ENCODE measurements at regions not wholly inside any gene's neighbourhood (a gene's known extent, or its start where the extent isn't known, plus 50 kb on each side); places are given as distances from the start of the nearest gene placed in this dataset.

GRCh38 chr2:21276163-21276562 lies 152.4 kb downstream of the TDRD15 start:
- no peak for TF ChIP-seq POLR2AphosphoS5 (IDR thresholded peaks at IDR 0.05; ENCODE audit: low read depth, low read length)
- no peak for DNase-seq (ENCODE audit: insufficient read length, low spot score)
- FAIRE-seq, result no peak

- DNase-seq (ENCODE audit: insufficient read length, low spot score), result no peak
- no peak for FAIRE-seq
- no peak for TF ChIP-seq PAX5 (IDR thresholded peaks at IDR 0.05; ENCODE audit: insufficient read depth, low read length, severe bottlenecking)
- no peak for TF ChIP-seq TAF1 (IDR thresholded peaks at IDR 0.05; ENCODE audit: low read depth, low read length)
- no peak for TF ChIP-seq POLR2A (IDR thresholded peaks at IDR 0.05; ENCODE audit: low read depth, low read length)
- TF ChIP-seq SPI1 (IDR thresholded peaks at IDR 0.05; ENCODE audit: low read depth, low read length), result no peak
- TF ChIP-seq POLR2AphosphoS5 (IDR thresholded peaks at IDR 0.05; ENCODE audit: low read depth, low read length), result no peak
- TF ChIP-seq POU2F2 (IDR thresholded peaks at IDR 0.05; ENCODE audit: low read depth, low read length), result no peak
Measured at GRCh38 chr2:21277068-21278056, 153.6 kb downstream of the TDRD15 start.

- TF ChIP-seq POU2F2 (IDR thresholded peaks at IDR 0.05; ENCODE audit: low read depth, low read length) (no peak), SPI1 (IDR thresholded peaks at IDR 0.05; ENCODE audit: low read depth, low read length) (no peak), TAF1 (IDR thresholded peaks at IDR 0.05; ENCODE audit: low read depth, low read length) (no peak), POLR2AphosphoS5 (IDR thresholded peaks at IDR 0.05; ENCODE audit: low read depth, low read length) (no peak), POLR2A (IDR thresholded peaks at IDR 0.05; ENCODE audit: low read depth, low read length) (no peak), PAX5 (IDR thresholded peaks at IDR 0.05; ENCODE audit: insufficient read depth, low read length, severe bottlenecking) (no peak)
- no peak for FAIRE-seq
- no peak for DNase-seq (ENCODE audit: insufficient read length, low spot score)
Measured at GRCh38 chr2:21279525-21279924, 155.8 kb downstream of the TDRD15 start.

- TF ChIP-seq POU2F2 (IDR thresholded peaks at IDR 0.05; ENCODE audit: low read depth, low read length) (no peak), SPI1 (IDR thresholded peaks at IDR 0.05; ENCODE audit: low read depth, low read length) (no peak), PAX5 (IDR thresholded peaks at IDR 0.05; ENCODE audit: insufficient read depth, low read length, severe bottlenecking) (no peak), POLR2AphosphoS5 (IDR thresholded peaks at IDR 0.05; ENCODE audit: low read depth, low read length) (no peak), TAF1 (IDR thresholded peaks at IDR 0.05; ENCODE audit: low read depth, low read length) (no peak), POLR2A (IDR thresholded peaks at IDR 0.05; ENCODE audit: low read depth, low read length) (no peak)
- DNase-seq (ENCODE audit: insufficient read length, low spot score) (no peak), FAIRE-seq (no peak)
Measured at GRCh38 chr2:21280793-21281192, 157.0 kb downstream of the TDRD15 start.

- DNase-seq (ENCODE audit: insufficient read length, low spot score) (no peak), FAIRE-seq (no peak)
- TF ChIP-seq PAX5 (IDR thresholded peaks at IDR 0.05; ENCODE audit: insufficient read depth, low read length, severe bottlenecking) (no peak), SPI1 (IDR thresholded peaks at IDR 0.05; ENCODE audit: low read depth, low read length) (no peak), POLR2AphosphoS5 (IDR thresholded peaks at IDR 0.05; ENCODE audit: low read depth, low read length) (no peak), POU2F2 (IDR thresholded peaks at IDR 0.05; ENCODE audit: low read depth, low read length) (no peak), TAF1 (IDR thresholded peaks at IDR 0.05; ENCODE audit: low read depth, low read length) (no peak), POLR2A (IDR thresholded peaks at IDR 0.05; ENCODE audit: low read depth, low read length) (no peak)
Measured at GRCh38 chr2:21281384-21281783, 157.6 kb downstream of the TDRD15 start.

- no peak for FAIRE-seq
Measured at GRCh38 chr2:21281791-21282514, 158.2 kb downstream of the TDRD15 start.

GRCh38 chr2:21282515-21282898 lies 158.7 kb downstream of the TDRD15 start:
- no peak for FAIRE-seq
- no peak for DNase-seq (ENCODE audit: insufficient read length, low spot score)
- TF ChIP-seq POLR2A (IDR thresholded peaks at IDR 0.05; ENCODE audit: low read depth, low read length) (no peak), POLR2AphosphoS5 (IDR thresholded peaks at IDR 0.05; ENCODE audit: low read depth, low read length) (no peak), POU2F2 (IDR thresholded peaks at IDR 0.05; ENCODE audit: low read depth, low read length) (no peak), PAX5 (IDR thresholded peaks at IDR 0.05; ENCODE audit: insufficient read depth, low read length, severe bottlenecking) (no peak), TAF1 (IDR thresholded peaks at IDR 0.05; ENCODE audit: low read depth, low read length) (no peak), SPI1 (IDR thresholded peaks at IDR 0.05; ENCODE audit: low read depth, low read length) (no peak)

More at GRCh38 chr2:21281791-21282514, 158.2 kb downstream of the TDRD15 start:
- DNase-seq (ENCODE audit: insufficient read length, low spot score), result no peak
- TF ChIP-seq TAF1 (IDR thresholded peaks at IDR 0.05; ENCODE audit: low read depth, low read length), result no peak
- no peak for TF ChIP-seq POU2F2 (IDR thresholded peaks at IDR 0.05; ENCODE audit: low read depth, low read length)
- no peak for TF ChIP-seq PAX5 (IDR thresholded peaks at IDR 0.05; ENCODE audit: insufficient read depth, low read length, severe bottlenecking)
- no peak for TF ChIP-seq POLR2A (IDR thresholded peaks at IDR 0.05; ENCODE audit: low read depth, low read length)
- TF ChIP-seq SPI1 (IDR thresholded peaks at IDR 0.05; ENCODE audit: low read depth, low read length), result no peak
- no peak for TF ChIP-seq POLR2AphosphoS5 (IDR thresholded peaks at IDR 0.05; ENCODE audit: low read depth, low read length)

GRCh38 chr2:21288299-21288698 lies 164.5 kb downstream of the TDRD15 start:
- no peak for FAIRE-seq
- TF ChIP-seq PAX5 (IDR thresholded peaks at IDR 0.05; ENCODE audit: insufficient read depth, low read length, severe bottlenecking) (no peak), POU2F2 (IDR thresholded peaks at IDR 0.05; ENCODE audit: low read depth, low read length) (no peak), POLR2AphosphoS5 (IDR thresholded peaks at IDR 0.05; ENCODE audit: low read depth, low read length) (no peak), SPI1 (IDR thresholded peaks at IDR 0.05; ENCODE audit: low read depth, low read length) (no peak), POLR2A (IDR thresholded peaks at IDR 0.05; ENCODE audit: low read depth, low read length) (no peak)
- no peak for DNase-seq (ENCODE audit: insufficient read length, low spot score)

GRCh38 chr2:21288739-21289520 lies 165.2 kb downstream of the TDRD15 start:
- no peak for DNase-seq (ENCODE audit: insufficient read length, low spot score)
- no peak for TF ChIP-seq POLR2AphosphoS5 (IDR thresholded peaks at IDR 0.05; ENCODE audit: low read depth, low read length)
- TF ChIP-seq TAF1 (IDR thresholded peaks at IDR 0.05; ENCODE audit: low read depth, low read length), result no peak
- TF ChIP-seq POU2F2 (IDR thresholded peaks at IDR 0.05; ENCODE audit: low read depth, low read length), result no peak
- no peak for TF ChIP-seq PAX5 (IDR thresholded peaks at IDR 0.05; ENCODE audit: insufficient read depth, low read length, severe bottlenecking)
- no peak for TF ChIP-seq SPI1 (IDR thresholded peaks at IDR 0.05; ENCODE audit: low read depth, low read length)
- TF ChIP-seq POLR2A (IDR thresholded peaks at IDR 0.05; ENCODE audit: low read depth, low read length), result no peak
- FAIRE-seq, result no peak
